ENCODE measurements at regions not wholly inside any gene's neighbourhood (a gene's known extent, or its start where the extent isn't known, plus 50 kb on each side); places are given as distances from the start of the nearest gene placed in this dataset.

- no peaks in the 10 kb centered on the region for H4K20me1 ChIP-seq (replicated peaks; ENCODE audit: control insufficient read depth, extremely low read depth, insufficient read depth, low read length)
- dilution Hi-C loops (cut with MboI; ENCODE audit: extremely low pct_ligation_motif_present, low sequenced_read_pairs) (no loop called here), intact Hi-C loops (cut with micrococcal nuclease) (no loop called here)
- no peak overlapping the region for H3K4me3 ChIP-seq (replicated peaks in 1 of 3; ENCODE audit: insufficient read depth in 1 of 3, low read depth in 1 of 3, low read length in 3 of 3)
- H3K4me2 ChIP-seq (ENCODE audit: insufficient read depth, low read length) = no peak overlapping the region
- no peaks in the 10 kb centered on the region for H3K79me2 ChIP-seq (ENCODE audit: control insufficient read depth, insufficient read depth, low read length)
- no peaks in the 10 kb centered on the region for H3K4me1 ChIP-seq (ENCODE audit: control insufficient read depth, extremely low read depth, insufficient read depth, low read length)
- H3K36me3 ChIP-seq (ENCODE audit: control insufficient read depth in 2 of 2, extremely low read depth in 1 of 2, insufficient read depth in 2 of 2, low read length in 2 of 2) = no peaks in the 10 kb centered on the region
- no TSS peak for BruUV-seq (replicated peaks)
- peaks cover 5 to 21% of the 10 kb centered on the region in 2 experiments for H3K27me3 ChIP-seq (ENCODE audit: control insufficient read depth in 2 of 2, insufficient read depth in 2 of 2, low read length in 2 of 2)
- no peak overlapping the region for H3K9ac ChIP-seq (replicated peaks; ENCODE audit: extremely low read depth, insufficient read depth, low read length)
- CTCF ChIA-PET = no interaction called here
- DNase-seq (ENCODE audit: low read depth, low spot score) (no peak), FAIRE-seq (no peak)
- TF ChIP-seq JUN (IDR thresholded peaks at IDR 0.05; ENCODE audit: borderline replicate concordance, insufficient read depth, insufficient read length, low read depth) (no peak), FOS (IDR thresholded peaks at IDR 0.05; ENCODE audit: borderline replicate concordance, insufficient read depth, low read length) (no peak), MYC (IDR thresholded peaks at IDR 0.05; ENCODE audit: low read depth, low read length) (no peak), POLR2AphosphoS5 (IDR thresholded peaks at IDR 0.05; ENCODE audit: insufficient read depth, low read depth, low read length) (no peak), GATA2 (IDR thresholded peaks at IDR 0.05; ENCODE audit: insufficient read depth, insufficient read length, low read depth, low read length) (no peak), POLR2A (IDR thresholded peaks at IDR 0.05; ENCODE audit: low read depth, low read length) (no peak), EZH2 (IDR thresholded peaks at IDR 0.05; ENCODE audit: borderline replicate concordance, low read depth, low read length, severe bottlenecking) (no peak), CTCF (IDR thresholded peaks at IDR 0.05; ENCODE audit: extremely low read depth in 1 of 2, insufficient read depth in 1 of 2, low read depth in 1 of 2, low read length in 2 of 2) (no peak)
- TF ChIP-seq, protein P1, sequence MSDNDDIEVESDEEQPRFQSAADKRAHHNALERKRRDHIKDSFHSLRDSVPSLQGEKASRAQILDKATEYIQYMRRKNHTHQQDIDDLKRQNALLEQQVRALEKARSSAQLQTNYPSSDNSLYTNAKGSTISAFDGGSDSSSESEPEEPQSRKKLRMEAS (IDR thresholded peaks at IDR 0.05; ENCODE audit: insufficient read depth, insufficient read length) = no peak
- no peak overlapping the region for H3K27ac ChIP-seq (ENCODE audit: insufficient read depth, low read depth, low read length)
- no peaks in the 10 kb centered on the region for H3K9me1 ChIP-seq (replicated peaks; ENCODE audit: control insufficient read depth, extremely low read depth, insufficient read depth, low read length)
- H2AFZ ChIP-seq (ENCODE audit: low read depth, low read length) = no peak overlapping the region
- POLR2A ChIA-PET = no interaction called here
- no peaks in the 10 kb centered on the region for H3K9me3 ChIP-seq (replicated peaks; ENCODE audit: control insufficient read depth, insufficient read depth, low read length)
These were observed 94.5 kb upstream of the CCDC150 start for GRCh38 chr2:196544906-196545433.

Data from endothelial cell of umbilical vein (primary cell).